Neuronal stem cell (in vitro differentiated cells): ENCODE measurements at regions not wholly inside any gene's neighbourhood (a gene's known extent, or its start where the extent isn't known, plus 50 kb on each side); places are given as distances from the start of the nearest gene placed in this dataset.
A peak's percentile ranks its signal among the peaks of the same experiment; 100 is the strongest.

Experiments
- DNase-seq: peaks from one replicate; pipeline ENCODE4 v3.0.0-alpha.2; 2013; ENCODE audit warnings: low spot score
- H2AFZ ChIP-seq: one replicate; pipeline ENCODE4 v1.6.1; 2013; ENCODE audit warnings: mild to moderate bottlenecking, low read length, inconsistent platforms
- H2AK5ac ChIP-seq: 2 replicates; pipeline ENCODE4 v1.6.1; 2013; ENCODE audit warnings: low read depth, mild to moderate bottlenecking, inconsistent platforms, low read length, moderate library complexity, mixed read lengths
- H2BK120ac ChIP-seq: 2 replicates; pipeline ENCODE4 v1.6.1; 2013; ENCODE audit warnings: low read depth, mild to moderate bottlenecking, inconsistent platforms, low read length, moderate library complexity, mixed read lengths
- H2BK12ac ChIP-seq: one replicate; pipeline ENCODE4 v1.6.1; 2013; ENCODE audit warnings: low read length, inconsistent platforms
- H2BK15ac ChIP-seq: 2 replicates; pipeline ENCODE4 v1.6.1; 2013; ENCODE audit warnings: mild to moderate bottlenecking, low read length, inconsistent platforms, mixed read lengths
- H2BK5ac ChIP-seq: one replicate; pipeline ENCODE4 v1.6.1; 2013; ENCODE audit warnings: inconsistent platforms, mild to moderate bottlenecking, low read length, moderate library complexity
- H3K14ac ChIP-seq: one replicate; pipeline ENCODE4 v1.6.1; 2013; ENCODE audit warnings: low read length, inconsistent platforms
- H3K18ac ChIP-seq: 2 replicates; pipeline ENCODE4 v1.6.1; 2013; ENCODE audit warnings: low read length, inconsistent platforms
- H3K23ac ChIP-seq: 2 replicates; pipeline ENCODE4 v1.6.1; 2013; ENCODE audit warnings: low read depth, mild to moderate bottlenecking, mixed read lengths, low read length, inconsistent platforms; ENCODE audit not compliant: poor library complexity
- H3K27ac ChIP-seq: replicated peaks from 3 replicates; pipeline ENCODE4 v1.5.1; 2013; ENCODE audit warnings: low read length, inconsistent platforms
- H3K27me3 ChIP-seq, 3 experiments: 2 replicates each; pipeline ENCODE4 v1.6.1; 2013; ENCODE audit warnings: low read length in 3 of 3, mild to moderate bottlenecking in 2 of 3, inconsistent platforms in 1 of 3, low read depth in 1 of 3, mixed read lengths in 1 of 3, moderate library complexity in 1 of 3; ENCODE audit not compliant: control insufficient read depth in 3 of 3, insufficient read depth in 3 of 3
- H3K36me3 ChIP-seq, 2 donors: replicated peaks in 1 of 2; 2 replicates each; pipeline ENCODE4 v1.6.1; 2013; ENCODE audit warnings: low read length in 2 of 2; ENCODE audit not compliant: control insufficient read depth in 2 of 2, insufficient read depth in 2 of 2
- H3K4ac ChIP-seq: 2 replicates; pipeline ENCODE4 v1.6.1; 2013; ENCODE audit warnings: inconsistent platforms, mild to moderate bottlenecking, low read length, moderate library complexity
- H3K4me1 ChIP-seq, 2 donors: 1 replicate in 1 of 2; 2 replicates in 1 of 2; pipeline ENCODE4 v1.6.1; 2013; ENCODE audit warnings: low read length in 2 of 2, low read depth in 1 of 2; ENCODE audit not compliant: control insufficient read depth in 2 of 2, insufficient read depth in 1 of 2
- H3K4me2 ChIP-seq: one replicate; pipeline ENCODE4 v1.6.1; 2013; ENCODE audit warnings: mild to moderate bottlenecking, low read length, inconsistent platforms; ENCODE audit not compliant: insufficient read depth, poor library complexity, severe bottlenecking
- H3K4me3 ChIP-seq, 2 donors: 2 replicates each; pipeline ENCODE4 v1.5.1; 2013; ENCODE audit warnings: low read length in 2 of 2, mild to moderate bottlenecking in 2 of 2, inconsistent platforms in 1 of 2, moderate library complexity in 1 of 2
- H3K79me1 ChIP-seq: one replicate; pipeline ENCODE4 v1.6.1; 2013; ENCODE audit warnings: low read depth, mild to moderate bottlenecking, inconsistent platforms, low read length, moderate library complexity
- H3K9ac ChIP-seq: one replicate; pipeline ENCODE4 v1.6.1; 2013; ENCODE audit warnings: mild to moderate bottlenecking, low read depth, low read length, inconsistent platforms; ENCODE audit not compliant: poor library complexity
- H3K9me3 ChIP-seq, 2 donors: replicated peaks in 1 of 2; 2 replicates each; pipeline versions ENCODE3 to v1.6.1; 2013; ENCODE audit warnings: low read length in 2 of 2, mild to moderate bottlenecking in 2 of 2, inconsistent platforms in 1 of 2, low read depth in 1 of 2, mixed read lengths in 1 of 2, moderate library complexity in 1 of 2; ENCODE audit not compliant: control insufficient read depth in 2 of 2, insufficient read depth in 1 of 2
- H4K8ac ChIP-seq: one replicate; pipeline ENCODE4 v1.6.1; 2013; ENCODE audit warnings: low read depth, mild to moderate bottlenecking, inconsistent platforms, low read length, moderate library complexity
- H4K91ac ChIP-seq: one replicate; pipeline ENCODE4 v1.6.1; 2013; ENCODE audit warnings: low read length, low read depth, mild to moderate bottlenecking, inconsistent platforms; ENCODE audit not compliant: poor library complexity
- WGBS, 2 donors: extraction: QIAGEN DNeasy Blood & Tissue Kit; methylation state at CpG; one replicate each; pipeline ENCODE4 v1.1.7; 2013; ENCODE audit warnings: missing lambda C conversion rate in 2 of 2, mixed read lengths in 1 of 2; ENCODE audit not compliant: insufficient read length in 2 of 2, insufficient replicate concordance in 1 of 2; ENCODE audit errors: extremely low coverage in 2 of 2; 5-methylcytosine and 5-hydroxymethylcytosine counted together

DNA sequence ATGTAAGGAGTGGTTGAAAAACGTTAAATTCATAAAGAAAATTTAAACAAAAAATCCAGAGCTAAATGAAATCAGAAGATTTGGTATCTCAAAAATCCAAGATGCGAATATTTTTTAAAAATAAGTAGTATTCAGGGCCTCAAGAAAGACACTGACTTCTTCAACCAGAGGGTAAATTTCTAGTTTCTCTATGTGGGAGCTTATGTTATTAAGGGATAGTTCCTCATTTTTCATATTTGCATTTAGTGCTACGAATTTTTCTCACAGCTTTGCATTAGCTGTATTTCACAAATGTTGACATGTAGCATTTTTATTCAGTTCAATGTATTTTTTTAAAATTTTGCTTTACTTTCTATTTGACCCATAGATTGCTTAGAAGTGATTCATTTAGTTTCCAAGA, 454.7 kb downstream of the CBLN2 start:
- Histone ChIP-seq H3K14ac (no peak overlapping the region), H3K36me3 (no peaks in the 10 kb centered on the region), H2BK120ac (no peak overlapping the region)

DNA sequence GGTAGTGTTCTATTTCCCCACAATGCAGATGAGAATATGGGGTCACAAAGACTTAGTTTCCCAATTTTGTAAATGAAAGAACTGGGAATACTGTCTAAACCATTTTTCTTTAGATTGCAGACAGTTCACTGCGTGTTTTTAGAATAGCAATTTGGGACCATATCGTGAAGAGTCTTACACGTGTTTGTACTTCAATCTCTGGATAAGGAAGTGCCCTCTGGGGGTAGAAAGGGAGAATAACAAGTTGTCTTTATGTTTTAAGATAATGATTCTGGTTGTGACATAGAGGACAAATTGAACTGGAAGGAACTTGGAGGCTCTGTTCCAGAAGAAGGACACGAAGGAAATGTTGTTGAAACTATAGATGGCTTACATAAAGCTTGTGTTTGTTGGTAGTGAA, 457.7 kb downstream of the CBLN2 start:
- Histone ChIP-seq H3K4ac (no peak overlapping the region), H3K9ac (no peak overlapping the region), H2BK12ac (no peak overlapping the region), H2AFZ (no peak overlapping the region), H2BK15ac (no peak overlapping the region), H3K27ac (no peak overlapping the region), H2BK5ac (no peak overlapping the region), H3K23ac (no peak overlapping the region), H4K8ac (no peak overlapping the region), H3K79me1 (no peaks in the 10 kb centered on the region), H3K36me3 (no peaks in the 10 kb centered on the region), H3K4me1 (no peaks in the 10 kb centered on the region), H3K27me3 (no peaks in the 10 kb centered on the region), H2BK120ac (no peak overlapping the region), H3K4me3 (no peak overlapping the region), H3K18ac (no peak overlapping the region), H3K9me3 (no peaks in the 10 kb centered on the region), H2AK5ac (no peak overlapping the region), H4K91ac (no peak overlapping the region), H3K14ac (no peak overlapping the region), H3K4me2 (no peak overlapping the region)
- no CpG with 5 or more reads among the region's 4 CpGs for WGBS, 2 donors
- no peak for DNase-seq

More for the DNA sequence above, 454.7 kb downstream of the CBLN2 start:
- WGBS, 2 donors, result no CpG with 5 or more reads among the region's 3 CpGs
- H3K9me3 ChIP-seq, result no peaks in the 10 kb centered on the region
- no peak overlapping the region for H2BK15ac ChIP-seq
- H4K8ac ChIP-seq, result no peak overlapping the region
- DNase-seq, result no peak
- no peak overlapping the region for H2BK5ac ChIP-seq
- H2BK12ac ChIP-seq, result no peak overlapping the region
- H3K27ac ChIP-seq, result no peak overlapping the region
- no peak overlapping the region for H3K4ac ChIP-seq
- H3K79me1 ChIP-seq, result no peaks in the 10 kb centered on the region
- H4K91ac ChIP-seq, result no peak overlapping the region
- no peak overlapping the region for H3K4me2 ChIP-seq
- no peak overlapping the region for H2AK5ac ChIP-seq
- H2AFZ ChIP-seq, result no peak overlapping the region
- no peak overlapping the region for H3K9ac ChIP-seq
- no peak overlapping the region for H3K4me3 ChIP-seq
- H3K18ac ChIP-seq, result no peak overlapping the region
- H3K4me1 ChIP-seq, result no peaks in the 10 kb centered on the region
- no peaks in the 10 kb centered on the region for H3K27me3 ChIP-seq
- no peak overlapping the region for H3K23ac ChIP-seq

DNA sequence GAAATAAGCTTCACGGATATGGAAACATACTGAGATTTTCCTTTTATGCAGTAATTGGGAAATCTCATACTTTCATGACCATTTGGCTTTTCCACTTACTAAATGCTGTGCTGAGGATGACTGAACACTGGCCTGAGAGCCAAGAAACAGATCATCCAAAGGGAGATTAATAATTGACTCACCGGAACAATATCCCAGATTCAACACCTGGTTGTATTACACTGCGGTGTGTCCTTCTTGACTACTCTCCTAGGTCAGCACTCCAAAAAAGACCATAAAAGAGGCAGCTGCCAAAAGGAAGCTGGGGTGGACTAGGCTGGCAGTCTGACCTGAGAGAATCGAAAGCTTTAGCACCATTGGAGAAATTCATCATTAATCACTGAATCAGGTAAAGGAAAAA, 469.1 kb downstream of the CBLN2 start:
- WGBS, 2 donors, result no CpG with 5 or more reads among the region's 4 CpGs
- Histone ChIP-seq H4K91ac (no peak overlapping the region), H2AK5ac (no peak overlapping the region), H2BK15ac (no peak overlapping the region), H3K18ac (no peak overlapping the region), H3K4me1 (no peaks in the 10 kb centered on the region), H2BK12ac (no peak overlapping the region), H2BK5ac (no peak overlapping the region), H3K9me3 (no peaks in the 10 kb centered on the region), H3K23ac (no peak overlapping the region), H3K4ac (no peak overlapping the region), H3K9ac (no peak overlapping the region), H3K27ac (no peak overlapping the region), H3K79me1 (no peaks in the 10 kb centered on the region), H3K4me2 (no peak overlapping the region), H3K4me3 (no peak overlapping the region), H2AFZ (no peak overlapping the region), H4K8ac (no peak overlapping the region), H3K14ac (no peak overlapping the region), H3K36me3 (no peaks in the 10 kb centered on the region), H3K27me3 (no peaks in the 10 kb centered on the region), H2BK120ac (no peak overlapping the region)
- no peak for DNase-seq

DNA sequence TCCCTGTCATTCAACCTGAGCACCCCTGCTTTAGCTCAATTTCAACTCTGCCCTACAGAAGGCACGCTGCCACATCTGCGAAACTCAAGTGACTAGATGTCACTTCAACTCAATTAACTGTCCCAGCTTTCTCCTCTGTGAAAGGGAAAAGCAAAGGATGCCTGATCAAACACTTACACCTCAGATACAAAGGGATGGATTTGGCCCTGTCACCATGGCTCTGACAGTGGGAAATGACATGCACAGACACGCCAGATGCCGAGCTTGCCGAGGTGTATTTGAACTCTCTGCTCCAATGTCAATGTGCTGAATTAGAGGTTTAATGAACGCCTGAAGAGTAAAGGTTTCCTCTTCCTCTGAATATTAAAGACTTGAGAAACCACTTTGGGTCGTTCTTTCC, 481.1 kb downstream of the CBLN2 start:
- H3K23ac ChIP-seq, result no peak overlapping the region
- no peak overlapping the region for H2AK5ac ChIP-seq
- H2AFZ ChIP-seq, result peak overlapping the region; percentile 76
- H2BK12ac ChIP-seq, result no peak overlapping the region
- no peak overlapping the region for H3K4ac ChIP-seq
- H3K4me1 ChIP-seq, result no peaks in the 10 kb centered on the region
- no peak overlapping the region for H3K27ac ChIP-seq
- H3K36me3 ChIP-seq, result no peaks in the 10 kb centered on the region
- no peak overlapping the region for H2BK5ac ChIP-seq
- no peak overlapping the region for H2BK15ac ChIP-seq
- H3K79me1 ChIP-seq, result no peaks in the 10 kb centered on the region
- H3K4me2 ChIP-seq, result no peak overlapping the region
- H3K4me3 ChIP-seq, result no peak overlapping the region
- WGBS, 2 donors, result no CpG with 5 or more reads among the region's 7 CpGs
- no peaks in the 10 kb centered on the region for H3K9me3 ChIP-seq
- no peak overlapping the region for H3K9ac ChIP-seq
- no peak overlapping the region for H3K18ac ChIP-seq
- no peak overlapping the region for H3K14ac ChIP-seq
- H3K27me3 ChIP-seq, result no peaks in the 10 kb centered on the region
- no peak for DNase-seq
- no peak overlapping the region for H4K8ac ChIP-seq
- no peak overlapping the region for H4K91ac ChIP-seq
- no peak overlapping the region for H2BK120ac ChIP-seq
